Ishikawa (cell line): ENCODE measurements at regions not wholly inside any gene's neighbourhood (a gene's known extent, or its start where the extent isn't known, plus 50 kb on each side); places are given as distances from the start of the nearest gene placed in this dataset.

Source experiments
- CEBPB ChIP-seq: IDR thresholded peaks from 2 replicates; pipeline ENCODE4 v1.6.1; 2012
- CREB1 ChIP-seq: IDR thresholded peaks from 2 replicates; pipeline ENCODE4 v1.6.1; 2012; ENCODE audit warnings: low read depth
- EGR1 ChIP-seq: IDR thresholded peaks from 2 replicates; pipeline ENCODE4 v1.6.1; 2012
- FOXM1 ChIP-seq: IDR thresholded peaks from 2 replicates; pipeline ENCODE4 v1.6.1; 2012; ENCODE audit warnings: low read depth, borderline replicate concordance
- RAD21 ChIP-seq: IDR thresholded peaks from 2 replicates; pipeline ENCODE4 v1.6.1; 2012; ENCODE audit warnings: low read depth
- REST ChIP-seq: IDR thresholded peaks from 2 replicates; pipeline ENCODE4 v1.6.1; 2012; ENCODE audit warnings: low read depth, mild to moderate bottlenecking
- TAF1 ChIP-seq: IDR thresholded peaks from 2 replicates; pipeline ENCODE4 v1.6.1; 2012; ENCODE audit warnings: low read depth, mild to moderate bottlenecking
- TCF12 ChIP-seq: IDR thresholded peaks from 2 replicates; pipeline ENCODE4 v1.6.1; 2012; ENCODE audit warnings: low read depth
- TEAD4 ChIP-seq: IDR thresholded peaks from 2 replicates; pipeline ENCODE4 v1.6.1; 2012
- YY1 ChIP-seq: IDR thresholded peaks from 2 replicates; pipeline ENCODE4 v1.6.1; 2012; ENCODE audit warnings: low read depth

- TF ChIP-seq TEAD4 (no peak), YY1 (no peak), TAF1 (no peak), CEBPB (no peak), CREB1 (no peak), EGR1 (no peak), TCF12 (no peak), REST (no peak), FOXM1 (no peak), RAD21 (no peak)
Observed at GRCh38 chr3:78402720-78403119, 1362.8 kb downstream of the ROBO2 start.
